GM12874 (cell line): ENCODE measurements at regions not wholly inside any gene's neighbourhood (a gene's known extent, or its start where the extent isn't known, plus 50 kb on each side); places are given as distances from the start of the nearest gene placed in this dataset.

ENCODE experiments used
- TF ChIP-seq, protein P1 (sequence below): IDR thresholded peaks from 2 replicates; pipeline ENCODE4 v1.5.1; 2011; ENCODE audit warnings: low read depth, mild to moderate bottlenecking, control low read depth, low read length, moderate library complexity; ENCODE audit not compliant: insufficient read depth

GRCh38 chr22:48822278-48823233 lies 1005.1 kb downstream of the BRD1 start:
- TF ChIP-seq, protein P1, sequence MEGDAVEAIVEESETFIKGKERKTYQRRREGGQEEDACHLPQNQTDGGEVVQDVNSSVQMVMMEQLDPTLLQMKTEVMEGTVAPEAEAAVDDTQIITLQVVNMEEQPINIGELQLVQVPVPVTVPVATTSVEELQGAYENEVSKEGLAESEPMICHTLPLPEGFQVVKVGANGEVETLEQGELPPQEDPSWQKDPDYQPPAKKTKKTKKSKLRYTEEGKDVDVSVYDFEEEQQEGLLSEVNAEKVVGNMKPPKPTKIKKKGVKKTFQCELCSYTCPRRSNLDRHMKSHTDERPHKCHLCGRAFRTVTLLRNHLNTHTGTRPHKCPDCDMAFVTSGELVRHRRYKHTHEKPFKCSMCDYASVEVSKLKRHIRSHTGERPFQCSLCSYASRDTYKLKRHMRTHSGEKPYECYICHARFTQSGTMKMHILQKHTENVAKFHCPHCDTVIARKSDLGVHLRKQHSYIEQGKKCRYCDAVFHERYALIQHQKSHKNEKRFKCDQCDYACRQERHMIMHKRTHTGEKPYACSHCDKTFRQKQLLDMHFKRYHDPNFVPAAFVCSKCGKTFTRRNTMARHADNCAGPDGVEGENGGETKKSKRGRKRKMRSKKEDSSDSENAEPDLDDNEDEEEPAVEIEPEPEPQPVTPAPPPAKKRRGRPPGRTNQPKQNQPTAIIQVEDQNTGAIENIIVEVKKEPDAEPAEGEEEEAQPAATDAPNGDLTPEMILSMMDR = no peak

DNA sequence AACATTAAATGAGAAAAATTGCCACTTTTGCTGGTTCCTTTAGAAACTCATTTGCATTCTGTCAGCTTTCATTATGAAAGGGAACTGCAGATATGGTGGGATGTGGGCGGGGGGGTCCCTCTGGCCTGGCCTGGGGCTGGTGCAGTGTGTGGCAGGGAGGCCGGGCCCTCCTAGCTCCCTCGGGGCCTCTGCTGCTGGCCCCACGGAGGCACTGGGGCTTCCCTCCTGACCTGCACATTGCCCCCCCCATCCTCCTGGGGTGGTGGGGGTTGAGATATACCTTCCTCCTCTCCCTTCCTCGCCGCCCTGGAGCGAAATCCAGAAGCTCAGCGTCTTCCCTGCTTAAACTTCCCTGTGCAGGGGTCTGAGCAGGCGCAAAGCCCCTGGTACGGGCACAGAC lies 1005.9 kb downstream of the BRD1 start:
- TF ChIP-seq, protein P1 = no peak

GRCh38 chr22:48821346-48821690 lies 1006.4 kb downstream of the BRD1 start:
- TF ChIP-seq, protein P1 = no peak

DNA sequence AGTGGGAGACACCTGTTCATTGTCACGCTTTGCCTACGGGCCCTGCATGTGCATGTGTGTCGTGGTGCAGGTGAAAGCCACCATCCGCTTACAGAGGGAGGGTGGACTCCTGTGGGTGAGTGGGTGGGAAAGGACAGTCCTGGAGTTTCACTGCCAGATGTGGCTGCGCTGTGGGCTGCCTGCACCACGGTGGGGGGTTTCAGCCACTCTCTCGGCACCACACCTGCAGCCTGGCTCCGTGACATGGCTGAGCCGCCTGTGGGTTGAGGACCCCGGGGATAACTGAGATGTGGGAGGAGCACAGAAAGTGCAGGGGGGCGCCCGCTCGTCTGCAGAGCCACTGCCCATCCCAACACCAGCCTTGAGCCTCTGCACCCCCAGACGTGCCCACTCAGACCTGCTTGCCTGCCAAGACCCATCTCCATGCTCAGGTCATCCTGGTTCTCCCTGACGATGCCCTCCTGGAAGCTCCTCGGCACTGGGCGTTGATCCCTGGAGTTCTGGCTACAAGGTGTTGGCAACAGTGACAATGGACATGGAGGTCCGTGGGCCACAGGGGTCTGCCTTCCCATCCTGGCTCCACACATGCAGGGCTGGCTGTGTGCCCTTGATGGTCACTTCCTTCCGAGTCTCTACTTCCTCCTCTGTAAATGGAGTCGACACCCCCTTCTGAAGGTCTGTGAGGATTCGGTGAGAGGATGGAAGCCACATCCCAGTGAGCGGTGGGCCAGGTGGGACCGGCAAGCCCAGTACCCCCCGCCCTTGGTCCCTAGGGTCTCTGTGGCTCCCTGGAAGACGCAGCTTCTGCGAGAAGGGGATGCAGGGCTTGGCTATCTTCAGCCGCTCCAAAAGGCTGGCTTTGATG lies 1007.0 kb downstream of the BRD1 start:
- TF ChIP-seq, protein P1 = no peak

- TF ChIP-seq, protein P1 = no peak
Observed at GRCh38 chr22:48819961-48820360, 1007.7 kb downstream of the BRD1 start.

- TF ChIP-seq, protein P1 = no peak
Observed at GRCh38 chr22:48819232-48819631, 1008.4 kb downstream of the BRD1 start.

DNA sequence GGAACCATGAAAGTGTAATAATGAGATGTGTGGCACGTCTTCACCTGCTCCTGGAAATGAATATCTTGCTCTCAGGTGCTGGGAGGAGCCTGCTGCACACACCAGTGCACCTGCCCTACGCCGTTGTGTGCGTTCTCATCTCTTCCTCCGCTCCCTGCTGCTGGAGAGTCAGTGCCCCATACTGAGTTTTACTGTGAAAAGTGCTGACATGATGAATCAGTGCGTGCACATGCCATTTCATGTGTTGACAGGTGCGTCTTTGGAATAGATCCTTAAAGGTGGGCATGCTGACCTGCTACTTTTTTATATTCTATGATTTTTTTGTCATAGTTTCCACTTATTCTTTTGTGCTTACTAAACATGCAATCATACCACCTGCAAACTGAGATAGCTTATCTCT lies 1015.8 kb downstream of the BRD1 start:
- TF ChIP-seq, protein P1 = no peak
